ENCODE measurements at regions not wholly inside any gene's neighbourhood (a gene's known extent, or its start where the extent isn't known, plus 50 kb on each side); places are given as distances from the start of the nearest gene placed in this dataset.

GRCh38 chr11:122235615-122236014, 119.6 kb upstream of the BLID start:
- Histone ChIP-seq H3K4me1 (ENCODE audit: control insufficient read depth, insufficient read depth, low read length) (no peaks in the 10 kb centered on the region), H3K27ac (ENCODE audit: low read length) (no peak overlapping the region), H3K27me3 (ENCODE audit: control insufficient read depth, insufficient read depth, low read length) (no peaks in the 10 kb centered on the region), H3K36me3 (ENCODE audit: control insufficient read depth, insufficient read depth, low read length) (no peaks in the 10 kb centered on the region), H3K4me3 (ENCODE audit: low read length) (no peak overlapping the region), H3K9me3 (ENCODE audit: control insufficient read depth, low read depth, low read length) (no peaks in the 10 kb centered on the region)
- DNase-seq = no peak
- no CpG with 5 or more reads among the region's 3 CpGs for WGBS (ENCODE audit: insufficient coverage, low lambda C conversion rate)

GRCh38 chr11:122234780-122235179, 118.8 kb upstream of the BLID start:
- Histone ChIP-seq H3K36me3 (ENCODE audit: control insufficient read depth, insufficient read depth, low read length) (no peaks in the 10 kb centered on the region), H3K9me3 (ENCODE audit: control insufficient read depth, low read depth, low read length) (no peaks in the 10 kb centered on the region), H3K4me3 (ENCODE audit: low read length) (no peak overlapping the region), H3K27ac (ENCODE audit: low read length) (no peak overlapping the region), H3K4me1 (ENCODE audit: control insufficient read depth, insufficient read depth, low read length) (no peaks in the 10 kb centered on the region), H3K27me3 (ENCODE audit: control insufficient read depth, insufficient read depth, low read length) (no peaks in the 10 kb centered on the region)
- DNase-seq = no peak
- WGBS (ENCODE audit: insufficient coverage, low lambda C conversion rate) = 100% methylated on average over 2 of the region's 3 CpGs

- Histone ChIP-seq H3K27me3 (ENCODE audit: control insufficient read depth, insufficient read depth, low read length) (no peaks in the 10 kb centered on the region), H3K36me3 (ENCODE audit: control insufficient read depth, insufficient read depth, low read length) (no peaks in the 10 kb centered on the region), H3K4me3 (ENCODE audit: low read length) (no peak overlapping the region), H3K4me1 (ENCODE audit: control insufficient read depth, insufficient read depth, low read length) (no peaks in the 10 kb centered on the region), H3K9me3 (ENCODE audit: control insufficient read depth, low read depth, low read length) (no peaks in the 10 kb centered on the region), H3K27ac (ENCODE audit: low read length) (no peak overlapping the region)
- DNase-seq = no peak
Measured at GRCh38 chr11:122234257-122234656, 118.2 kb upstream of the BLID start.

- Histone ChIP-seq H3K9me3 (ENCODE audit: control insufficient read depth, low read depth, low read length) (no peaks in the 10 kb centered on the region), H3K4me3 (ENCODE audit: low read length) (no peak overlapping the region), H3K27ac (ENCODE audit: low read length) (no peak overlapping the region), H3K27me3 (ENCODE audit: control insufficient read depth, insufficient read depth, low read length) (no peaks in the 10 kb centered on the region), H3K4me1 (ENCODE audit: control insufficient read depth, insufficient read depth, low read length) (no peaks in the 10 kb centered on the region), H3K36me3 (ENCODE audit: control insufficient read depth, insufficient read depth, low read length) (no peaks in the 10 kb centered on the region)
- no CpG with 5 or more reads among the region's 4 CpGs for WGBS (ENCODE audit: insufficient coverage, low lambda C conversion rate)
- no peak for DNase-seq
Measured at GRCh38 chr11:122232985-122233384, 117.0 kb upstream of the BLID start.

GRCh38 chr11:122230385-122230755, 114.4 kb upstream of the BLID start:
- H3K4me1 ChIP-seq (ENCODE audit: control insufficient read depth, insufficient read depth, low read length) = no peaks in the 10 kb centered on the region
- WGBS (ENCODE audit: insufficient coverage, low lambda C conversion rate) = 83% methylated on average over 1 of the region's 7 CpGs
- H3K4me3 ChIP-seq (ENCODE audit: low read length) = no peak overlapping the region
- no peaks in the 10 kb centered on the region for H3K9me3 ChIP-seq (ENCODE audit: control insufficient read depth, low read depth, low read length)
- no peak for DNase-seq
- no peaks in the 10 kb centered on the region for H3K27me3 ChIP-seq (ENCODE audit: control insufficient read depth, insufficient read depth, low read length)
- no peak overlapping the region for H3K27ac ChIP-seq (ENCODE audit: low read length)
- no peaks in the 10 kb centered on the region for H3K36me3 ChIP-seq (ENCODE audit: control insufficient read depth, insufficient read depth, low read length)

- no peaks in the 10 kb centered on the region for H3K9me3 ChIP-seq (ENCODE audit: control insufficient read depth, low read depth, low read length)
- no peaks in the 10 kb centered on the region for H3K4me1 ChIP-seq (ENCODE audit: control insufficient read depth, insufficient read depth, low read length)
- H3K27ac ChIP-seq (ENCODE audit: low read length) = no peak overlapping the region
- no peak overlapping the region for H3K4me3 ChIP-seq (ENCODE audit: low read length)
- H3K36me3 ChIP-seq (ENCODE audit: control insufficient read depth, insufficient read depth, low read length) = no peaks in the 10 kb centered on the region
- peak in 1 of 2 donors; percentile 56 for DNase-seq
- H3K27me3 ChIP-seq (ENCODE audit: control insufficient read depth, insufficient read depth, low read length) = no peaks in the 10 kb centered on the region
- no CpG with 5 or more reads among the region's 22 CpGs for WGBS (ENCODE audit: insufficient coverage, low lambda C conversion rate)
Measured at GRCh38 chr11:122229481-122230384, 113.7 kb upstream of the BLID start.

- Histone ChIP-seq H3K4me1 (ENCODE audit: control insufficient read depth, insufficient read depth, low read length) (no peaks in the 10 kb centered on the region), H3K36me3 (ENCODE audit: control insufficient read depth, insufficient read depth, low read length) (no peaks in the 10 kb centered on the region), H3K27me3 (ENCODE audit: control insufficient read depth, insufficient read depth, low read length) (no peaks in the 10 kb centered on the region), H3K27ac (ENCODE audit: low read length) (no peak overlapping the region), H3K4me3 (ENCODE audit: low read length) (no peak overlapping the region), H3K9me3 (ENCODE audit: control insufficient read depth, low read depth, low read length) (no peaks in the 10 kb centered on the region)
- no CpG with 5 or more reads among the region's 2 CpGs for WGBS (ENCODE audit: insufficient coverage, low lambda C conversion rate)
- DNase-seq = peak in 1 of 2 donors; percentile 8
Measured at GRCh38 chr11:122229078-122229477, 113.1 kb upstream of the BLID start.

- Histone ChIP-seq H3K27ac (ENCODE audit: low read length) (no peak overlapping the region), H3K4me3 (ENCODE audit: low read length) (no peak overlapping the region), H3K27me3 (ENCODE audit: control insufficient read depth, insufficient read depth, low read length) (no peaks in the 10 kb centered on the region), H3K36me3 (ENCODE audit: control insufficient read depth, insufficient read depth, low read length) (no peaks in the 10 kb centered on the region), H3K4me1 (ENCODE audit: control insufficient read depth, insufficient read depth, low read length) (no peaks in the 10 kb centered on the region), H3K9me3 (ENCODE audit: control insufficient read depth, low read depth, low read length) (no peaks in the 10 kb centered on the region)
- WGBS (ENCODE audit: insufficient coverage, low lambda C conversion rate) = 83% methylated on average over 1 of the region's 4 CpGs
- no peak for DNase-seq
Measured at GRCh38 chr11:122226810-122227379, 110.9 kb upstream of the BLID start.

- no peak overlapping the region for H3K27ac ChIP-seq (ENCODE audit: low read length)
- no CpG with 5 or more reads among the region's 2 CpGs for WGBS (ENCODE audit: insufficient coverage, low lambda C conversion rate)
Measured at GRCh38 chr11:122224867-122225266, 108.9 kb upstream of the BLID start.

GRCh38 chr11:122220321-122220720, 104.3 kb upstream of the BLID start:
- no peaks in the 10 kb centered on the region for H3K9me3 ChIP-seq (ENCODE audit: control insufficient read depth, low read depth, low read length)
- H3K36me3 ChIP-seq (ENCODE audit: control insufficient read depth, insufficient read depth, low read length) = no peaks in the 10 kb centered on the region
- no peaks in the 10 kb centered on the region for H3K4me1 ChIP-seq (ENCODE audit: control insufficient read depth, insufficient read depth, low read length)
- WGBS (ENCODE audit: insufficient coverage, low lambda C conversion rate) = no CpG with 5 or more reads among the region's 2 CpGs
- no peak overlapping the region for H3K4me3 ChIP-seq (ENCODE audit: low read length)
- no peak for DNase-seq
- H3K27me3 ChIP-seq (ENCODE audit: control insufficient read depth, insufficient read depth, low read length) = no peaks in the 10 kb centered on the region
- no peak overlapping the region for H3K27ac ChIP-seq (ENCODE audit: low read length)

More at GRCh38 chr11:122224867-122225266, 108.9 kb upstream of the BLID start:
- no peaks in the 10 kb centered on the region for H3K9me3 ChIP-seq (ENCODE audit: control insufficient read depth, low read depth, low read length)
- no peak overlapping the region for H3K4me3 ChIP-seq (ENCODE audit: low read length)
- H3K27me3 ChIP-seq (ENCODE audit: control insufficient read depth, insufficient read depth, low read length) = no peaks in the 10 kb centered on the region
- no peaks in the 10 kb centered on the region for H3K36me3 ChIP-seq (ENCODE audit: control insufficient read depth, insufficient read depth, low read length)
- H3K4me1 ChIP-seq (ENCODE audit: control insufficient read depth, insufficient read depth, low read length) = no peaks in the 10 kb centered on the region
- no peak for DNase-seq

GRCh38 chr11:122219791-122220190, 103.8 kb upstream of the BLID start:
- WGBS (ENCODE audit: insufficient coverage, low lambda C conversion rate) = 80% methylated on average over 1 of the region's 3 CpGs
- no peak overlapping the region for H3K4me3 ChIP-seq (ENCODE audit: low read length)
- no peaks in the 10 kb centered on the region for H3K4me1 ChIP-seq (ENCODE audit: control insufficient read depth, insufficient read depth, low read length)
- no peak for DNase-seq
- no peaks in the 10 kb centered on the region for H3K9me3 ChIP-seq (ENCODE audit: control insufficient read depth, low read depth, low read length)
- no peaks in the 10 kb centered on the region for H3K36me3 ChIP-seq (ENCODE audit: control insufficient read depth, insufficient read depth, low read length)
- H3K27ac ChIP-seq (ENCODE audit: low read length) = no peak overlapping the region
- H3K27me3 ChIP-seq (ENCODE audit: control insufficient read depth, insufficient read depth, low read length) = no peaks in the 10 kb centered on the region

All from large intestine (tissue), 3 donors.